IMR-90 (cell line): ENCODE measurements at regions not wholly inside any gene's neighbourhood (a gene's known extent, or its start where the extent isn't known, plus 50 kb on each side); places are given as distances from the start of the nearest gene placed in this dataset.

Experiments
- POLR2A ChIP-seq: IDR thresholded peaks from 2 replicates; pipeline ENCODE4 v1.6.1; 2012; ENCODE audit warnings: mild to moderate bottlenecking, low read depth, low read length
- RAD21 ChIP-seq: IDR thresholded peaks from 2 replicates; pipeline ENCODE4 v1.6.1; 2012; ENCODE audit warnings: low read length, improper control_type of control experiment
- RCOR1 ChIP-seq: IDR thresholded peaks from 2 replicates; pipeline ENCODE4 v1.6.1; 2012; ENCODE audit warnings: mild to moderate bottlenecking, low read length, improper control_type of control experiment; ENCODE audit not compliant: insufficient replicate concordance
- TF ChIP-seq, protein P1 (sequence below): conservative IDR thresholded peaks from 2 replicates; pipeline ENCODE4 v1.5.1; 2012; ENCODE audit warnings: mild to moderate bottlenecking, low read depth, low read length, improper control_type of control experiment
- TF ChIP-seq, protein P2 (sequence below): fragments of 150-350 bp; IDR thresholded peaks from 2 replicates; pipeline ENCODE4 v1.6.1; 2016; ENCODE audit warnings: low read depth, mild to moderate bottlenecking, low read length, moderate library complexity, borderline replicate concordance

DNA sequence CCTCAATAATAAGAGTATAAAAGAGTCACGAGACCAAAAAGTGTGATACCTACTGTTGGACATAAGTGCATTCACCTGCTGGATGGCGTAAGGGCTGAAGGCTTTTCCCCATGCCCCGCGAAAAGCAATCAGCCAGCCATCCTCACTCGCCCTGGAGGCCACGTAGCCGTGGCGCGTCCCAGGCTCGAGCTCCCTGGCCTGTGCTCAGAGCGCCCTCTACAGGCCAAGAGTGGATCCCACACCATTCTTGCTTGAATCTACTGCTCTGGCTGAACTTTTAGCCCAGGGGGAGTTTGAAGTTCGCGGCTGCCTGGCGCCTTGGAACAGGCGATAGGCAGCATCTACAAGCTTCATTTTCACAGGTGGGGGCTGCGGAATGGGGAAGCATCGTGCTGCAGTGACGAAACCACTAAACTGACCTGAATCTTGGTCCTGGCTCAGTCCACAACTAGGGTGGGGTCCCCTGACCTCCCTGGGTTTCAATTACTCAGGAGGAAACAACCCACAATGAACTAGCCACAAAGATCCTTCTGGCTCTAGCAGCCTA is 70.3 kb upstream of the SERBP1 start:
- TF ChIP-seq, protein P1, sequence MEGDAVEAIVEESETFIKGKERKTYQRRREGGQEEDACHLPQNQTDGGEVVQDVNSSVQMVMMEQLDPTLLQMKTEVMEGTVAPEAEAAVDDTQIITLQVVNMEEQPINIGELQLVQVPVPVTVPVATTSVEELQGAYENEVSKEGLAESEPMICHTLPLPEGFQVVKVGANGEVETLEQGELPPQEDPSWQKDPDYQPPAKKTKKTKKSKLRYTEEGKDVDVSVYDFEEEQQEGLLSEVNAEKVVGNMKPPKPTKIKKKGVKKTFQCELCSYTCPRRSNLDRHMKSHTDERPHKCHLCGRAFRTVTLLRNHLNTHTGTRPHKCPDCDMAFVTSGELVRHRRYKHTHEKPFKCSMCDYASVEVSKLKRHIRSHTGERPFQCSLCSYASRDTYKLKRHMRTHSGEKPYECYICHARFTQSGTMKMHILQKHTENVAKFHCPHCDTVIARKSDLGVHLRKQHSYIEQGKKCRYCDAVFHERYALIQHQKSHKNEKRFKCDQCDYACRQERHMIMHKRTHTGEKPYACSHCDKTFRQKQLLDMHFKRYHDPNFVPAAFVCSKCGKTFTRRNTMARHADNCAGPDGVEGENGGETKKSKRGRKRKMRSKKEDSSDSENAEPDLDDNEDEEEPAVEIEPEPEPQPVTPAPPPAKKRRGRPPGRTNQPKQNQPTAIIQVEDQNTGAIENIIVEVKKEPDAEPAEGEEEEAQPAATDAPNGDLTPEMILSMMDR: peak; percentile 99
- TF ChIP-seq, protein P2, sequence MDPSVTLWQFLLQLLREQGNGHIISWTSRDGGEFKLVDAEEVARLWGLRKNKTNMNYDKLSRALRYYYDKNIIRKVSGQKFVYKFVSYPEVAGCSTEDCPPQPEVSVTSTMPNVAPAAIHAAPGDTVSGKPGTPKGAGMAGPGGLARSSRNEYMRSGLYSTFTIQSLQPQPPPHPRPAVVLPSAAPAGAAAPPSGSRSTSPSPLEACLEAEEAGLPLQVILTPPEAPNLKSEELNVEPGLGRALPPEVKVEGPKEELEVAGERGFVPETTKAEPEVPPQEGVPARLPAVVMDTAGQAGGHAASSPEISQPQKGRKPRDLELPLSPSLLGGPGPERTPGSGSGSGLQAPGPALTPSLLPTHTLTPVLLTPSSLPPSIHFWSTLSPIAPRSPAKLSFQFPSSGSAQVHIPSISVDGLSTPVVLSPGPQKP: no peak
- TF ChIP-seq POLR2A (peak; percentile 46; the same call in 1 of the 2 replicates), RCOR1 (no peak), RAD21 (peak; percentile 100)
